Prostate gland (tissue), 2 donors: ENCODE measurements at regions not wholly inside any gene's neighbourhood (a gene's known extent, or its start where the extent isn't known, plus 50 kb on each side); places are given as distances from the start of the nearest gene placed in this dataset.

Experiments used
- POLR2A ChIP-seq: fragments of 450-650 bp; IDR thresholded peaks from one replicate; pipeline ENCODE4 v1.6.1; 2016; ENCODE audit warnings: antibody characterized with exemption, mild to moderate bottlenecking
- TF ChIP-seq, protein P1 (sequence below), 4 experiments: fragments of 200-600 bp in 2 of 4; fragments of 450-650 bp in 2 of 4; sonication (generic) in 2 of 4; IDR thresholded peaks; 1 replicate in 3 of 4; 2 replicates in 1 of 4; pipeline ENCODE4 v1.5.1; 2016 to 2019; ENCODE audit warnings: antibody characterized with exemption in 4 of 4, mild to moderate bottlenecking in 2 of 4, moderate library complexity in 2 of 4

DNA sequence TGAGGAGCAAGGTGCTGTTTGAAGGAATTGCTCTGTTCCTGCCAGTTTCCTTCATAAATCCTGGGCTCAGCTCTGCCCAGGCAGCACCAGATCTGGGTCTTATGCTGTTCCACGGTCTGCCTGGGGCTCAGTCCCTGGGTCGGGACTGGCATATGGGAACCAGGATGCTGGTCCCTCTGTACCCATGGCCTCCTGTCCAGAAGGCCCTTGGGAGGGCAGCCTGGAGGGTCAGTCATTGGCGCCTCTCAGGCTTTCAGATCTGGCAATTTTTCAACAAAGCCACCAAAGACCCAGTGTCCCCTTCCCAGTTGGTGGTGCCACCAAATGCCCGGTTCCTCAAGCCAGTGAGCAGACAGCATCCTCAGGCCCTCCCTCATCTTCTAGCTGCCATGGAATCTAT lies 232.7 kb upstream of the SULF2 start:
- TF ChIP-seq, protein P1, sequence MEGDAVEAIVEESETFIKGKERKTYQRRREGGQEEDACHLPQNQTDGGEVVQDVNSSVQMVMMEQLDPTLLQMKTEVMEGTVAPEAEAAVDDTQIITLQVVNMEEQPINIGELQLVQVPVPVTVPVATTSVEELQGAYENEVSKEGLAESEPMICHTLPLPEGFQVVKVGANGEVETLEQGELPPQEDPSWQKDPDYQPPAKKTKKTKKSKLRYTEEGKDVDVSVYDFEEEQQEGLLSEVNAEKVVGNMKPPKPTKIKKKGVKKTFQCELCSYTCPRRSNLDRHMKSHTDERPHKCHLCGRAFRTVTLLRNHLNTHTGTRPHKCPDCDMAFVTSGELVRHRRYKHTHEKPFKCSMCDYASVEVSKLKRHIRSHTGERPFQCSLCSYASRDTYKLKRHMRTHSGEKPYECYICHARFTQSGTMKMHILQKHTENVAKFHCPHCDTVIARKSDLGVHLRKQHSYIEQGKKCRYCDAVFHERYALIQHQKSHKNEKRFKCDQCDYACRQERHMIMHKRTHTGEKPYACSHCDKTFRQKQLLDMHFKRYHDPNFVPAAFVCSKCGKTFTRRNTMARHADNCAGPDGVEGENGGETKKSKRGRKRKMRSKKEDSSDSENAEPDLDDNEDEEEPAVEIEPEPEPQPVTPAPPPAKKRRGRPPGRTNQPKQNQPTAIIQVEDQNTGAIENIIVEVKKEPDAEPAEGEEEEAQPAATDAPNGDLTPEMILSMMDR (IDR thresholded peaks at IDR 0.05), result no peak
- no peak for TF ChIP-seq POLR2A
